Activated CD8-positive, alpha-beta memory T cell treated with anti-CD3 and anti-CD28 coated beads for 36 hours (primary cell): ENCODE measurements at regions not wholly inside any gene's neighbourhood (a gene's known extent, or its start where the extent isn't known, plus 50 kb on each side); places are given as distances from the start of the nearest gene placed in this dataset.
"Not testable (repeated sequence)": the region's sequence is repeated elsewhere in the genome, so short reads cannot be mapped to it uniquely, and the experiment has no call there.

Source experiments
- CTCF ChIA-PET: fragments of 350-600 bp; sonication (Branson Sonifier 250); formaldehyde crosslinking; loops from one replicate; lab custom pipeline; 2021; ENCODE audit warnings: antibody characterized with exemption; lab: Charles Lee
- POLR2A ChIA-PET: fragments of 350-600 bp; sonication (Branson Sonifier 250); formaldehyde crosslinking; loops from one replicate; lab custom pipeline; 2021; ENCODE audit warnings: antibody characterized with exemption; lab: Charles Lee

DNA sequence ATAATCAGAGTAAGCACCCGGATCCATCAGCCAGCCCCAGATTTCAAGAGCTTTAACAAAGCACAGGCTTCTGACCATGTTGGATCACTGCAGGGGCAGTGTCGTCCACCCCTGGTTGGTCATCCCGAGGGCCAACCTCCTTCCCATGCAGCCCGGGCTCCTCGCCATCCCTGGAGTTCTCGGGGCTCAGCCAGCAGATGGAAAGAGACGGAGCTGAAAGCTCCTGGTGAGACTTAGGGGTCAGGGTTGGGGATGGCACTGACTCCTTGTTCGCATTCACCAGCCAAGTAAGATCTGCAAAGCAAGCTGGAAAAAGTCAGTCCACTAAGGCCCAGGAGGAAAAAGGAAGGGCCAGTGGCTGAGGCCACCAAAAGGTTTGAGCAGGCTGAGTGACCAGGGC lies 888.9 kb downstream of the BRD1 start:
- ChIA-PET POLR2A (no interaction called here), CTCF (no interaction called here)

DNA sequence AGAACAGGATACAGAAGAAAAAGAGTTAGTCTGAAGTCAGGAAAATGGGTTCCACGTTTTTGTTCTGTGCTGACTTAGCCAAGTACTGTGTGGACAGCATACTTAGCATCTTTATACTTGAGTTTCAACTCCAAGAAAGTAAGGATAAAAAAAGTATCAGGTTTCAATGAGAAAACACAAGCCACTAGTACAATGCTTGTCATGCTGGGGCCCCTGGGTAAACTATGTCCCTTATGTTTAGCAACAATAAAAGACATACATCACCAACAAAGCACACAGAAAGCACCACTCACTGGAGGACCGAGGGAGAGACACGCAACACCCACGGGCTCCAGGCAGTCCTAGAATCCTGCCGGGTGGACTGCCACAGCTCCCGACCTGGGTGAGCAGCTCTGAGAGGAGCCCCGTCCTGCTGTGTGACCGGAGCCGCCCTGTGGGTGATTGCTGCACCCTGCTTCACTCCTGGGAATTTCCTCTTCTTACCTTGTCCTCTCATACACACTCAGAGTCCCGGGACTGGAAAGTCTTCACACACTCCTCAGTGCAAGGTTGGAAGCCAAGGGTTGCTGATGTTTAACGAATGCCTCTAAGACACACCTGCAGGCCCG lies 890.5 kb downstream of the BRD1 start:
- CTCF ChIA-PET, result no interaction called here
- POLR2A ChIA-PET, result no interaction called here

DNA sequence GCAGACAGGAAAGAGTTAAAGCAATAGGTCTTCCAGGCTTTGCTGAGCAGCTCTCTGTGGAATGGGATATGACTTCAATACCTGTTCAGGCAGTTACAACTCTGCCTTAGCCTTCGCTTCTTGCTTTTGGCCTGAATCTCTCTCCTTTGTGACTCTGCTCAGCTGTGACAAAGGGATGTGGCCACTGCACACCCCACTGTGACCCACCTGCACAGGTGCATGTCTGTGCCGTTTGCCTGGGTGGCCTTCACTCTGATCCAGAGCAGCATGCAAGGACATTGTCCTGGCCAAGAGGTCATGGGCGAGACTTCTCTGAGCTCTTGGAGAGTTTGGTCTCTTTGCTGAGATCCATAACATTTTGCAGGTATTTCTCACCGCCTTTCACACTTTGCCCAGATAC lies 891.3 kb downstream of the BRD1 start:
- ChIA-PET CTCF (no interaction called here), POLR2A (no interaction called here)

DNA sequence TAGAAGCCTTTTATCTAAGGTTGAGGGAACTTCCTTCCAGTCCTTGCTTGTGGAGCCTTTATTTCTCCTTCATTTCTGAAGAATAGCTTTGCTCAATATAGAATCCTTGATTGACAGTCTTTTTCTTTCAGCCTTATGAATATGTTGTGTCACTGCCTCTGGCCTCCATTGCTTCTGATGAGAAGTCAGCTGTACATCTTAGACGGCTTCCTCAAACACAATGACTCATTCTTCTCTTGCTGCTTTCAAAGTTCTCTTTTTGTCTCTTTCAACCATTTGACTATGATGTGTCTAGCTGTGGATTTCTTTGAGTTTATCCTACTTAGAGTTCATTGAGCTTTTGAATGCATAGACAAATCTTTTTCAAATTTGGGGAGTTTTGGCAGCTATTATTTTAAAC lies 893.2 kb downstream of the BRD1 start:
- CTCF ChIA-PET, result no interaction called here
- POLR2A ChIA-PET, result no interaction called here

DNA sequence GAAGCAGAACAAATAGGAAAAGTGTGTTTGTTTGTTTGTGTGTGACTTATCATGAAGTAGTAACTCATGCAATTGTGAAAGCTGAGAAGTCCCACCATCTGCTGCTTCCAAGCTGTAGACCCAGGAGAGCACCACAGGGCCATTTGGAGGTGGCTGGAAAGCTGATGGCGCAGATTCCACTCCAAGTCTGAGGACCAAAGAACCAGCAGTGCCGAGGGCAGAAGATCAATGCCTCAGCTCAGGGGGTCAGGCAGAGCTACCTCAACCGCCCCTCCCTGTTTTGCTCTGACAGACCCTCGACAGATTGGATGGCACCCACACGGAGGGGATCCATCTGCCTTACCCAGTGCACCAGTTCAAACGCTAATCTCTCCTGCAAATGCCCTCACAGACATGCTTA lies 896.2 kb downstream of the BRD1 start:
- CTCF ChIA-PET, result no interaction called here
- POLR2A ChIA-PET, result no interaction called here

DNA sequence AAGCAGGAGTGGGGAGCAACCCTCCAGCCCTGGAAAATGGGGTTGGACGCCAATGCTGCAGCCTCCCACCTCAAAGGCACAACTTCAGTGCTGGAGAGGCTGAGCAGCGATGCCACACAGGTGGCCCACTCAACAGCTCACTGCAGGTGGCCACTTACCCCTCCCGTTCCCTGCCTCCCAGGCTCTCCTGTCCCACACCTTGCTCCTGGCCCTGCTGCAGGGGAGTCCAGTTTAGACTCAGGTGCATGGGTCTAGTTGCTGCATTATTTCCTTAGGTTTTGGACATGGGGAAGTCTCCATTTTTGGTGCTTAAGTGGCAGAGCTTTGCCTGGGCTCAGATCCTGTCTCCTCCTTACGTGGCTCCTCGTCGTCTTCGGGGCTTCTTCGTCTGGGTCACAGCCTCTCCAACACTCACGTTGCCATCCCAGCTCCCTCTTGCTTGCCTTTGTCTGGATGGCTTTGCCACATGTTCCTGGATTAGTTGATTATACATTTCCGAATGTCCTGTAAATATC lies 898.3 kb downstream of the BRD1 start:
- ChIA-PET CTCF (no interaction called here), POLR2A (no interaction called here)

DNA sequence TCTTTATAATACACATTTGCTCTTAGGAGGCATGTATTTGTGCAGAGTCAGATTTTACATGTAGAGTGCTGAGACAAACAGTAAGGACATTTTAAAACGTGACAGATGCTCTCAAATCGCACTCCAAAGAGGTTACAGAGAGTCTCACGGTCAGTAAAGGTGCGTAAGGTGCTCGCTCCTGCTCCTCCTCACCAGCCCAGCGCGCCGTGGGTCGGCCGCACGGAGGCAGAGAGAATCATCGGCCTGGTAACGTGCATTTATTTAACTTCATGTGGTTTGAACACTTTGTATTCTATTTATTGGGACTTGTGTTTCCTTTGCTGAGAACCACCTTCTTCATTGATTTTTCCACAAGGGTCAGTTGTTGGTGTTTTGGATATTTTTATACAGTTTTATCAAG lies 900.1 kb downstream of the BRD1 start:
- CTCF ChIA-PET, result no interaction called here
- POLR2A ChIA-PET, result no interaction called here

DNA sequence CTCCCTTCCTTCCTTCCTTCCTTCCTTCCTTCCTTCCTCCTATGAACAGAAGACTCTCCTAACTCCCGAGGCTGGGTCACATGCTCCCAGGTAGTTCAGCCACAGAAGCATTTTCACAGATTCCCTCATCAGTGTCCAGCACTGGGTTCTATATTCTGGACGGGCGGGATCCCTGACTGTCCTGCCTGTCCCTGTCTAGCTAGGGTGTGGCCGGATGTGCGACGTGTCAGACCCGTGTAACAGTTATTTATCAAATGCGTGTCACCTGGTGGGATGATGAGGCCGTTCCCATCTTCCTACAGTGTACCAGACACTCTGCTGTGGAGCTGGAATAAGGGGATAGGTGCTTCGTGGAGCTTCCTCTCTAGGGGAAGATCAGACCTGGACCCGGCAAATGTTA lies 901.0 kb downstream of the BRD1 start:
- CTCF ChIA-PET, result no interaction called here
- POLR2A ChIA-PET, result no interaction called here

DNA sequence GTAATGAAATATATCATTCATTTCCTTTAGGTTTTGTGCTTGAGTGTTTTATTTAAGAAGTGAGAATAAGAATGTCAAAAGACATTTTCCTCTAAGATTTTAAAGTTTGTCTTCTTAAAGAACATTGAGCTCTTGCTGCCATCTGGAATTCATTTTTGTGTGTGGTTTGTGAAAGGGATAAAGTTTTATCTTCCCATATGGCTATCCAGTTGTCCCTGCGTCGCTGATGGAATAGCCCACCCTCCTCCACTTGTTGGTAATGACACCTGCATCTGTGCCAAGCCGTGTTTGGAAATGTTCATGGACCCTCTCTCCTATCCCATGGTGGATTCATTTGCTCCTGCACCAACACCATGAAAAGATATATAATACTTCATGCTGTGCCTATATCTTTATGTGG lies 901.5 kb downstream of the BRD1 start:
- ChIA-PET POLR2A (no interaction called here), CTCF (no interaction called here)

DNA sequence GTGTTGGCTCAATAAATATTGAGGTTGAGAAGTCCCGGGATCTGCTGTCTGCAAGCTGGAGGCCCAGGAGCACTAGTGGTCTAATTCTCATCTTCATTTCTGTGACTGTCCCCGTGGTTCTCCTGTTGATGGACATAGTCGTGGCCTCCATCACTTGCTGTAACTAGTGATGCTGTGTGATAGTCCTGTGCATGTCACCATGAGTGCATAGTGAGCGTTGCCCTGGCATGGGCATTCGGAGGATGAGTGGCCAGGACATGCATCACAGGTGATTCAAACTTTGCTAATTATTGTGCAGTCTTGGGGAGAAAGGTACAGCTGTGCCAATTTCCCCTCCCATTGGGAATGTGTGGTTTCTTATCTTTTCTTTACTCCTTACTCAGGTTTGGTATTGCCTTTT lies 902.2 kb downstream of the BRD1 start:
- ChIA-PET CTCF (no interaction called here), POLR2A (no interaction called here)

DNA sequence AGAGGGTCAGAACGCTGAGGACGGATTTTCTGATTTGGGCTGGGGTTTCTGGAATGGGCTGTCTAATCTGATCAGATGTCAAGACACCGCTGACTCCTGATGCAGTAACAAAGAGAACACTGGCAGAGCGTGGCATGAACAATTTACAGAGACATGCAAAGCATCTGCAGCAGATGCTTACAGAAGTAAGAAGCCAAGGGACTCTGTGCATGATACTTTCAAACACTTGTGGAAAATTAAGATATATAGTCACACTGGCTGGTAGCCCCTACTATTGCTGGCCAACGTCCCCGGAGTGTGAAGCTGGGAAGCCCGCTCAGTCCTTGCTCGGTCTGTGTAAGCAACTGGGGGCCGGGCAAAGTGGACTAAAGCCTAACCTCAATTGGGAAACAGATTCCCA lies 903.7 kb downstream of the BRD1 start:
- CTCF ChIA-PET, result no interaction called here
- POLR2A ChIA-PET, result no interaction called here

DNA sequence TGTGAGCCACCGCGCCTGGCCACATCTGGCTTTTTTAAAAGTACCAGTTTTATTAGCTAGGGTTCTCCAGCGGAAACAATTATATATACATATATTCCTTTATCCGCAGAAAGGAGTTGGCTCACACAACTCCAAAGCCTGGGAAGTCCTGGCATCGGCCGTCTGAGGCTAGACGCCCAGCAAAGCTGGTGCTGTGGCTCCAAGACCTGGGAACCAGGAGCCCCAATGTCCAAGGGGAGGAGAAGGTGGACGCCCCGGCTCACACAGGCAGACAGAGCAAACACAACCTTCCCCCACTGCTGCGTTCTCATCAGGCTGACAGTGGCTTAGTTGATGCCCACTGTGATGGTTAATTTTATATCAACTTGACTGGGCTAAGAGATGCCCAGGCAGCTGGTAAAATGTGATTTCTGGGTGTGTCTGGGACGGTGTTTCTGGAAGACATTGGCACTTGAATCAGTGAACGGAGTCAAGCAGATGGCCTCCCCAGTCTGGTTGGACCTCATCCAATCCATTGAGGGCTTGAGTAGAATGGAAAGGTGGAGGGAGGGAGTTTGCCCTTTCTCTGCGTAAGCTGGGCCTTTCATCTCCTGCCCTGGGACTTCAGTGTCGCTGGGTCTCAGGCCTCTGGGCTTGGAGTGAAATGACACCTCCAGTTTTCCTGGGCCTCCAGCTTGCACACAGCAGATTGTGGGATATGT lies 904.4 kb downstream of the BRD1 start:
- POLR2A ChIA-PET, result no interaction called here
- CTCF ChIA-PET, result no interaction called here

DNA sequence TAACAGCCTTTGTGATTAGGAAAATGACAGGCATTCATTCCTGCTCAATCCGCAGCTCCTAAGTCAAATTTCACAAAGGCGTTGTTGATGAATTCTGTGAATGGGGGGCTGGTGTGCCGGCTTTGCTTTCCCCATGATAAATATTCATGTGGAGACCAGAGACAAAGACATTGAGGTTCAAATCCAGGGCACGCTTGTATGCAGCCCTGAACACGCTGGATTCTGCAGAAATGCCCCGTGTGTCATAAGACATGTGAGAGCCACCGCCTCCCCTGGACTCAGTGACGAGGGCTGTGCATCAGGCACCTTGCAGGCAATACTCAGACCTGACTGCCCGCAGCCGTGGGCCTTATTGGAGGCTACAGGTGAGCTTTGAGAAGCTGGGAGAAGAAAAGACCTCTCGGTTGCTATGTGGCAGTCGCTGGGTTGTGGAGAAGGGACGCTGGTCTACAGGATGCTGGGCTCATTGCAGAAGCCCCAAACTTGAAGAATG lies 906.2 kb downstream of the BRD1 start:
- POLR2A ChIA-PET, result no interaction called here
- CTCF ChIA-PET, result no interaction called here

DNA sequence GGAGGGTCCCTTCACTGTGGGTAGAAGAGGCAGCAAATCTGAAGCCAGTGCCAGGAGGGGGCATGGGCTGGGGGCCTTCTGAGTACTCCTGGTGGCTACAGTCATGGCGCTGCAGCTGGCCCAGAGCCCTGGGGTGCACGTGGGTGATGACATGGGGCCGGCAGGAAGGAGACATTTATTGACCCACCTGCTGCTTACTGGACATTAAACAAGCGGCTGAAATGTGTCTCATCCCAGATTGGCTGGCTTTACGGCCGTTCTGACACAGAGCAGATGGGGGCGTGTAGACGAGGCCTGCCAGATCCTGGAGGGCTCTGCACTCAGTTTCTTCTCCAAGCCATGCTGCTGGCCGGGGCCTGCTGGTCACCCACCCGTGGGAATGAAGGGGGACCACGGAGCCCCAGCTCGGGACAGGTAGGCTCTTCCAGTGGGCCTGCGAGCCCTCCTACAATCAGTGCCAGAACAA lies 906.9 kb downstream of the BRD1 start:
- ChIA-PET POLR2A (no interaction called here), CTCF (no interaction called here)

DNA sequence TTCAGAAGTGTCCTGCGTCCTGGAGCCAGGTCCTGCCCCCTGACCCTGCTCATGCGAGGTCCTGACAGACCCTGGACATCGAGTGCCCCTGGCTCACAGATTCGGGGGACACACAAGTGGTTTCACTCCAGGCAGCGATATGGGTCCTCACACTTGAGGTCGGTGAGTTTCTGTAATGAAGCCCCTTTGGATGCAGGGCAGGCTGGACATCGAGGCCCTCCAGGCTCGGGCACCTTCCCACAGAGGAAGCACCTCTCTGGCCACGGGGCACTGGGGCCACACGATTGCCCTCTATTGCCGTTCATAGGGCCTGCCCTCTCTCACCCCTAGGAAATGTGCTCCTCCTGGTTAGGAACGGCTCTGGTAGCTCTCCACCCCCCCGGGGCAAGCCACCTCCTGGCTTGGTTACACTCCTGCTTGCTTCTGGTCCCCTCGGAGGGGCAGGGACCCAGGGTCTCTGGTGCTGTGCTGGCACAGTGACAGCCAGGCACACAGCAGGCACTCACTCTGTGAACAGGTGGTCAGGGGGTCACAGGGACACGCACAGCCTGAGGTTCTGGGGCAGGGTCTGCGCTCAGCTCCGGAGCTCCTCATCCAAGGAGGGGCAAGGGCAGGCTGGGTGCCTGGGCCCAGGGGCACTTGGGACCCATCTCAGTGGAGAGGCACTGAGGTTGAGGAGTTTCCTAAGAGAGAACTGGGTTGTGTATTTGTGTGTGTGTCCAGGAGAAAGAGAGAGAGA lies 907.7 kb downstream of the BRD1 start:
- CTCF ChIA-PET, result no interaction called here
- POLR2A ChIA-PET, result no interaction called here

DNA sequence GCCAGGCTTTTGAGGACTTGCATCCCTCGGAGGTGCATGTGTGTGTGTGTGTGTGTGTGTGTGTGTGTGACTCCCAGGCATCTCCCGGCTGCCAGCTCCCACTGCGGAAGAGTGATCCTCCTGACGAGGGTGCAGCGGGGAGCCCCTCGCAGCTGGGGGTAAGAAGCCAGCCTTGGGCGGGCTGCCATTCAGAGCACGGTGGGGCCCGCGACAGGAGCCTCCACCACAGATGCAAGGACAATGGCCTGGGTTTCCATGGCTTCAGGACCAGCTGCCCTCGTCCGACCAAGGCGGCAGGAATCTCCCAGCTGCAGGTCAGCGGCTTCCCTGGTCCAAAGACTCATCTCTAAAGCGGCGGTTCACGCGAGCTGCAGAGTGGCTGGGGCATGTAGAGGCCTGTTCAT lies 908.5 kb downstream of the BRD1 start:
- CTCF ChIA-PET, result no interaction called here
- POLR2A ChIA-PET, result no interaction called here

DNA sequence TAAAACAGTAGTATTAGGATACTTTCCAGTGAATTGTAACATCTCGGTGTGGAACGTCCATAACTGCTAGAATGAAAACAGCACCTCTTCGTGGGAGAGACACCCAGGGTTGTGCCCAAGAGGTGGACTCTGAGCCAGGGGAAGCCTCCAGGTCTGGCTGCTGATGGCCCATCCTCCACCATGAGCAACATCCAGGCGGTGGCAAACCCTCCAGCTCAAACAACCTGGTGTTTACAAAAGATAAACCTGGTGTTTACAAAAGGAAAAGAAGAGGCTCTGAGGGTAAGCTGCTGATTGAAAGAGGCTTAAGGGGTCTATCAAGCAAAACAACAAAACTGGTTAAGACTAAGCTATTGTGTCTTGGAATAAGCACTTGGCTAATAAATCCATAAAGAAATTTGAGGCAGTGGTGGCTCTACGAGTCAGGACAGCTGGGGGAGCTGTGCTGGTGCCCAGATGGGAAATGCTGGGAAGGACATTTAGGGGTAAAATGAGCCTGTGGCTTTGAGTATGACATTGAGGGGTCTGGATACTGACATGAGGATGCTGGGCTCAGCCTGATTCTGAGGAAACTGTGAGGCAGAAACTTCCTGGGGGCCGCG lies 909.0 kb downstream of the BRD1 start:
- ChIA-PET CTCF (no interaction called here), POLR2A (no interaction called here)

DNA sequence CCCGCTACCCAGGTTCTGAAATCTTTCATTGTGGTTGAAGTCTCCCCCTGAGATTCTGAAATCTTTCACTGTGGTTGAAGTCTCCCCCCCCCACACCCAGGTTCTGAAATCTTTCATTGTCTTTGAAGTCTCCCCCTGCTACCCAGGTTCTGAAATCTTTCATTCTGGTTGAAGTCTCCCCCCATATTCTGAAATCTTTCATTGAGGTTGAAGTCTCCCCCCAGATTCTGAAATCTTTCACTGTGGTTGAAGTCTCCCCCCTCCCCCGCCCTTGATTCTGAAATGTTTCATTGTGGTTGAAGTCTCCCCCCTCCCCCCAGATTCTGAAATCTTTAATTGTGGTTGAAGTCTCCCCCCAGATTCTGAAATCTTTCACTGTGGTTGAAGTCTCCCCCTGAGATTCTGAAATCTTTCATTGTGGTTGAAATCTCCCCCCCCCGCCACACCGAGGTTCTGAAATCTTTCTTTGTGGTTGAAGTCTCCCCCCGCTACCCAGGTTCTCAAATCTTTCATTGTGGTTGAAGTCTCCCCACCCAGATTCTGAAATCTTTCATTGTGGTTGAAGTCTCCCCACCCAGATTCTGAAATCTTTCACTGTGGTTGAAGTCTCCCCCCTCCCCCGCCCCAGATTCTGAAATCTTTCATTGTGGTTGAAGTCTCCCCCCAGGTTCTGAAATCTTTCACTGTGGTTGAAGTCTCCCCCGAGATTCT lies 915.2 kb downstream of the BRD1 start:
- POLR2A ChIA-PET, CTCF ChIA-PET: not testable (repeated sequence)

DNA sequence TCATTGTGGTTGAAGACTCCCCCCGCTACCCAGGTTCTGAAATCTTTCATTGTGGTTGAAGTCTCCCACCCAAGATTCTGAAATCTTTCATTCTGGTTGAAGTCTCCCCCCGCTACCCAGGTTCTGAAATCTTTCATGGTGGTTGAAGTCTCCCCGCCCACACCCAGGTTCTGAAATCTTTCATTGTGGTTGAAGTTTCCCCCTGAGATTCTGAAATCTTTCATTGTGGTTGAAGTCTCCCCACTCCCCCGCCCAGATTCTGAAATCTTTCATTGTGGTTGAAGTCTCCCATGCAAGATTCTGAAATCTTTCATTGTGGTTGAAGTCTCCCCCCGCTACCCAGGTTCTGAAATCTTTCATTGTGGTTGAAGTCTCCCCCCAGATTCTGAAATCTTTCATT lies 916.0 kb downstream of the BRD1 start:
- POLR2A ChIA-PET, CTCF ChIA-PET: not testable (repeated sequence)

DNA sequence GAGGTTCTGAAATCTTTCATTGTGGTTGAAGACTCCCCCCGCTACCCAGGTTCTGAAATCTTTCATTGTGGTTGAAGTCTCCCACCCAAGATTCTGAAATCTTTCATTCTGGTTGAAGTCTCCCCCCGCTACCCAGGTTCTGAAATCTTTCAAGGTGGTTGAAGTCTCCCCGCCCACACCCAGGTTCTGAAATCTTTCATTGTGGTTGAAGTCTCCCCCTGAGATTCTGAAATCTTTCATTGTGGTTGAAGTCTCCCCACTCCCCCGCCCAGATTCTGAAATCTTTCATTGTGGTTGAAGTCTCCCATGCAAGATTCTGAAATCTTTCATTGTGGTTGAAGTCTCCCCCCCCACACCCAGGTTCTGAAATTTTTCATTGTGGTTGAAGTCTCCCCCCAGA lies 916.6 kb downstream of the BRD1 start:
- CTCF ChIA-PET, POLR2A ChIA-PET: not testable (repeated sequence)
